ENCODE measurements at regions not wholly inside any gene's neighbourhood (a gene's known extent, or its start where the extent isn't known, plus 50 kb on each side); places are given as distances from the start of the nearest gene placed in this dataset.

DNA sequence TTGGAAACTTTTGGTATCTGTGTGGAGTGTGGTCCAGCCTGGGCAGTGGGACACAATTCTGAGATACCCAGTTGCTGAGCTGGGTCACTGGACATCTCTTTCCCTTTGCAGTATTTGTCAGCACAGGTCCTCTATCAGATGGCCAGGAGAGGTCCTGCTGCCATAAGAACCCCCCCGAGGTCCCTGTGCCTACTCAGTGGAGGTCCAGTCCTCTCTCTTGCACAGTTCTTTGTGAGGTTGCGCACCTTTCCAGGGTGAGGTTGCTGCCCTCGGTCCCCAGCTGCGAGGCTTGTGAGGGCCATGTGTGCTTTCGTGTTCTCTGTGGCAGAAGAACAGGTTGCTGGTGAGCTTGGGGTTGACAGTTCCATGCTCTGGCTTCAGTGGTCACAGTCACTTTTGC lies 320.6 kb downstream of the QKI start:
- Histone ChIP-seq H3K27me3 (ENCODE audit: control insufficient read depth, insufficient read depth, low read length) (peaks cover 2% of the 10 kb centered on the region), H4K91ac (ENCODE audit: insufficient read depth, low read depth, low read length) (no peak overlapping the region), H4K5ac (ENCODE audit: low read depth, low read length) (no peak overlapping the region), H3K9me1 (ENCODE audit: insufficient read depth, low read length) (peaks cover 4% of the 10 kb centered on the region; the same call in 1 of the 2 replicates), H3K36me3 (ENCODE audit: control insufficient read depth, insufficient read depth, low read length) (no peaks in the 10 kb centered on the region), H3K9ac (ENCODE audit: low read depth, low read length) (no peak overlapping the region), H2AK5ac (ENCODE audit: low read depth, low read length) (no peak overlapping the region), H2BK120ac (ENCODE audit: low read depth, low read length) (no peak overlapping the region), H2AFZ (replicated peaks; ENCODE audit: low read length, poor library complexity) (no peak overlapping the region), H2BK20ac (ENCODE audit: low read depth, low read length) (no peak overlapping the region), H3K79me1 (ENCODE audit: low read depth in 1 of 2, low read length in 2 of 2) (no peaks in the 10 kb centered on the region), H2BK15ac (ENCODE audit: low read depth, low read length) (no peak overlapping the region), H3K27ac (ENCODE audit: insufficient read depth, low read length) (no peak overlapping the region), H2AK9ac (replicated peaks; ENCODE audit: low read depth, low read length, poor library complexity) (no peak overlapping the region), H3K4me2 (ENCODE audit: low read depth, low read length) (no peak overlapping the region), H3K4me3 (ENCODE audit: insufficient read depth, low read depth, low read length) (no peak overlapping the region), H4K20me1 (ENCODE audit: insufficient read depth, low read length) (no peaks in the 10 kb centered on the region), H3K56ac (ENCODE audit: extremely low read depth, insufficient read depth, low read length) (no peak overlapping the region), H3K4me1 (ENCODE audit: control insufficient read depth, insufficient read depth, low read length) (peaks cover 4% of the 10 kb centered on the region), H4K8ac (ENCODE audit: low read depth in 2 of 2, low read length in 2 of 2) (no peak overlapping the region), H2BK5ac (ENCODE audit: low read depth, low read length, poor library complexity, severe bottlenecking) (no peak overlapping the region), H3K18ac (ENCODE audit: low read depth, low read length) (no peak overlapping the region), H3K4ac (ENCODE audit: low read depth, low read length) (no peak overlapping the region), H3K23ac (ENCODE audit: low read depth, low read length) (no peak overlapping the region), H3K9me3 (ENCODE audit: control insufficient read depth, insufficient read depth, low read length) (no peaks in the 10 kb centered on the region), H3K14ac (replicated peaks; ENCODE audit: low read depth, low read length) (no peak overlapping the region)
- in situ Hi-C loops (cut with MboI; ENCODE audit: low sequenced_read_pairs) = no loop called here
- DNase-seq (no peak), ATAC-seq (ENCODE audit: low read depth) (no peak)
- 82% methylated on average over 3 of the region's 5 CpGs; no CpG with 5 or more reads in 1 of the 2 experiments for WGBS, 2 experiments (ENCODE audit: extremely low coverage in 2 of 2, insufficient read length in 1 of 2)
- intact Hi-C loops (cut with micrococcal nuclease) = no loop called here
- dilution Hi-C loops (cut with HindIII; ENCODE audit: low sequenced_read_pairs, unreplicated experiment) = no loop called here
- ChIA-PET POLR2A (ENCODE audit: unreplicated experiment) (no interaction called here), CTCF (interaction anchor here (0.6 kb wide), 1 partner anchor 140 kb away, joined by 3 read pairs; no protein-coding TSS in a partner anchor)
- BruUV-seq (replicated peaks) = no TSS peak
- TF ChIP-seq RAD21 (IDR thresholded peaks at IDR 0.05; ENCODE audit: low read length) = no peak
- no peak for TF ChIP-seq MXI1 (IDR thresholded peaks at IDR 0.05; ENCODE audit: borderline replicate concordance, low read depth, low read length)
- no peak for TF ChIP-seq FOS (IDR thresholded peaks at IDR 0.05; ENCODE audit: low read depth, low read length)
- TF ChIP-seq, protein P1, sequence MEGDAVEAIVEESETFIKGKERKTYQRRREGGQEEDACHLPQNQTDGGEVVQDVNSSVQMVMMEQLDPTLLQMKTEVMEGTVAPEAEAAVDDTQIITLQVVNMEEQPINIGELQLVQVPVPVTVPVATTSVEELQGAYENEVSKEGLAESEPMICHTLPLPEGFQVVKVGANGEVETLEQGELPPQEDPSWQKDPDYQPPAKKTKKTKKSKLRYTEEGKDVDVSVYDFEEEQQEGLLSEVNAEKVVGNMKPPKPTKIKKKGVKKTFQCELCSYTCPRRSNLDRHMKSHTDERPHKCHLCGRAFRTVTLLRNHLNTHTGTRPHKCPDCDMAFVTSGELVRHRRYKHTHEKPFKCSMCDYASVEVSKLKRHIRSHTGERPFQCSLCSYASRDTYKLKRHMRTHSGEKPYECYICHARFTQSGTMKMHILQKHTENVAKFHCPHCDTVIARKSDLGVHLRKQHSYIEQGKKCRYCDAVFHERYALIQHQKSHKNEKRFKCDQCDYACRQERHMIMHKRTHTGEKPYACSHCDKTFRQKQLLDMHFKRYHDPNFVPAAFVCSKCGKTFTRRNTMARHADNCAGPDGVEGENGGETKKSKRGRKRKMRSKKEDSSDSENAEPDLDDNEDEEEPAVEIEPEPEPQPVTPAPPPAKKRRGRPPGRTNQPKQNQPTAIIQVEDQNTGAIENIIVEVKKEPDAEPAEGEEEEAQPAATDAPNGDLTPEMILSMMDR (conservative IDR thresholded peaks at IDR 0.05; ENCODE audit: low read depth, low read length) = no peak
- no peak for TF ChIP-seq RCOR1 (IDR thresholded peaks at IDR 0.05; ENCODE audit: insufficient replicate concordance, low read length)

All from IMR-90 (cell line).